B cell (primary cell): ENCODE measurements at regions not wholly inside any gene's neighbourhood (a gene's known extent, or its start where the extent isn't known, plus 50 kb on each side); places are given as distances from the start of the nearest gene placed in this dataset.

Experiments used
- ATAC-seq: fragments of 200-7000 bp; cut with Tn5 transposase; one replicate; pipeline ENCODE4 v1.10.0; 2021; ENCODE audit warnings: low read depth, mild to moderate bottlenecking, moderate number of reproducible peaks, moderate library complexity
- CTCF ChIA-PET: fragments of 350-600 bp; sonication (Branson Sonifier 250); formaldehyde crosslinking; loops from one replicate; lab custom pipeline; 2021; ENCODE audit warnings: antibody characterized with exemption, inconsistent platforms; lab: Charles Lee
- POLR2A ChIA-PET: fragments of 350-600 bp; sonication (Branson Sonifier 250); formaldehyde crosslinking; loops from one replicate; lab custom pipeline; 2021; ENCODE audit warnings: antibody characterized with exemption; lab: Charles Lee
- DNase-seq: peaks from one replicate; pipeline ENCODE4 v3.0.0; 2013
- H2AFZ ChIP-seq: 2 replicates; pipeline ENCODE4 v1.6.1; 2012; ENCODE audit warnings: mild to moderate bottlenecking, low read depth, low read length; ENCODE audit not compliant: insufficient read depth, poor library complexity, severe bottlenecking
- H3K27ac ChIP-seq, 2 donors: 1 replicate in 1 of 2; 2 replicates in 1 of 2; pipeline ENCODE4 v1.5.1; 2012 to 2013; ENCODE audit warnings: low read length in 2 of 2, mild to moderate bottlenecking in 2 of 2, moderate library complexity in 1 of 2
- H3K27me3 ChIP-seq, 4 experiments: fragments of 200-600 bp in 1 of 4; sonication (generic) in 1 of 4; replicated peaks in 1 of 4; 1 replicate in 2 of 4; 2 replicates in 2 of 4; pipeline versions ENCODE4 v1.6.1 to v1.7.0; 2013 to 2016; ENCODE audit warnings: low read length in 3 of 4, mild to moderate bottlenecking in 2 of 4, mixed read lengths in 1 of 4, moderate library complexity in 1 of 4; ENCODE audit not compliant: insufficient read depth in 4 of 4, control insufficient read depth in 3 of 4; ENCODE audit errors: control extremely low read depth in 1 of 4
- H3K36me3 ChIP-seq, 2 experiments: replicated peaks in 1 of 2; 1 replicate in 1 of 2; 2 replicates in 1 of 2; pipeline versions ENCODE4 v1.6.1 to v1.7.1; 2013; ENCODE audit warnings: low read length in 1 of 2; ENCODE audit not compliant: insufficient read depth in 2 of 2, control insufficient read depth in 1 of 2; ENCODE audit errors: control extremely low read depth in 1 of 2, extremely low read depth in 1 of 2
- H3K4me1 ChIP-seq, 2 donors: fragments of 200-600 bp in 1 of 2; sonication (generic) in 1 of 2; 1 replicate in 1 of 2; 2 replicates in 1 of 2; pipeline versions ENCODE4 v1.5.1 to v1.6.1; 2013 to 2017; ENCODE audit warnings: low read length in 2 of 2; ENCODE audit not compliant: control insufficient read depth in 2 of 2, insufficient read depth in 2 of 2
- H3K4me2 ChIP-seq: replicated peaks from 2 replicates; pipeline ENCODE3; 2012; ENCODE audit warnings: mild to moderate bottlenecking, low read depth, low read length; ENCODE audit not compliant: poor library complexity, severe bottlenecking
- H3K4me3 ChIP-seq, 5 experiments: fragments of 200-600 bp in 1 of 5; sonication (generic) in 1 of 5; 1 replicate in 3 of 5; 2 replicates in 2 of 5; pipeline versions ENCODE4 v1.5.1 to v1.7.0; 2011 to 2016; ENCODE audit warnings: low read length in 4 of 5, mild to moderate bottlenecking in 4 of 5, low read depth in 2 of 5, control low read depth in 1 of 5, moderate library complexity in 1 of 5; ENCODE audit not compliant: insufficient read depth in 1 of 5; ENCODE audit errors: control extremely low read depth in 1 of 5, extremely low read depth in 1 of 5
- H3K79me2 ChIP-seq: fragments of 200-600 bp; sonication (generic); one replicate; pipeline ENCODE4 v1.6.0; 2016; ENCODE audit warnings: low read length; ENCODE audit not compliant: control insufficient read depth, insufficient read depth
- H3K9ac ChIP-seq: fragments of 200-600 bp; sonication (generic); 2 replicates; pipeline ENCODE4 v1.6.1; 2017; ENCODE audit warnings: mild to moderate bottlenecking, low read length, moderate library complexity
- H3K9me3 ChIP-seq, 3 donors: one replicate each; pipeline versions ENCODE4 v1.6.1 to v1.7.1; 2013; ENCODE audit warnings: low read length in 2 of 3; ENCODE audit not compliant: control insufficient read depth in 2 of 3, insufficient read depth in 1 of 3; ENCODE audit errors: control extremely low read depth in 1 of 3
- H4K20me1 ChIP-seq: 2 replicates; pipeline ENCODE4 v1.6.0; 2012; ENCODE audit warnings: mild to moderate bottlenecking, low read length; ENCODE audit not compliant: insufficient read depth, control insufficient read depth, poor library complexity, severe bottlenecking
- H3K27ac Mint-ChIP-seq: one replicate; pipeline ENCODE4 v1.8.0; 2021; ENCODE audit warnings: mixed read lengths
- H3K27me3 Mint-ChIP-seq: one replicate; pipeline ENCODE4 v1.8.0; 2021; ENCODE audit warnings: mixed read lengths
- H3K4me1 Mint-ChIP-seq: one replicate; pipeline ENCODE4 v1.8.0; 2021; ENCODE audit warnings: mixed read lengths
- H3K4me3 Mint-ChIP-seq: one replicate; pipeline ENCODE4 v1.8.0; 2021; ENCODE audit warnings: mixed read lengths
- H3K9me3 Mint-ChIP-seq: one replicate; pipeline ENCODE4 v1.8.0; 2022; ENCODE audit warnings: mixed read lengths; ENCODE audit not compliant: insufficient read depth
- EZH2 ChIP-seq: IDR thresholded peaks from 2 replicates; pipeline ENCODE4 v1.6.1; 2012; ENCODE audit warnings: borderline replicate concordance, low read depth, mild to moderate bottlenecking, moderate library complexity, low read length; ENCODE audit not compliant: insufficient read depth, poor library complexity, severe bottlenecking
- WGBS: methylation state at CpG from one replicate; pipeline ENCODE4 v1.1.5; 2013; ENCODE audit warnings: missing lambda C conversion rate; ENCODE audit not compliant: insufficient coverage; 5-methylcytosine and 5-hydroxymethylcytosine counted together
- intact Hi-C: fragments of 100-400 bp; cut with micrococcal nuclease; formaldehyde crosslinking; loops from one replicate; pipeline ENCODE4 v1.10.0; 2022
- TF ChIP-seq, protein P1 (sequence below): fragments of 200-600 bp; IDR thresholded peaks from one replicate; pipeline ENCODE4 v1.8.0; 2022; ENCODE audit warnings: antibody characterized with exemption, mild to moderate bottlenecking

DNA sequence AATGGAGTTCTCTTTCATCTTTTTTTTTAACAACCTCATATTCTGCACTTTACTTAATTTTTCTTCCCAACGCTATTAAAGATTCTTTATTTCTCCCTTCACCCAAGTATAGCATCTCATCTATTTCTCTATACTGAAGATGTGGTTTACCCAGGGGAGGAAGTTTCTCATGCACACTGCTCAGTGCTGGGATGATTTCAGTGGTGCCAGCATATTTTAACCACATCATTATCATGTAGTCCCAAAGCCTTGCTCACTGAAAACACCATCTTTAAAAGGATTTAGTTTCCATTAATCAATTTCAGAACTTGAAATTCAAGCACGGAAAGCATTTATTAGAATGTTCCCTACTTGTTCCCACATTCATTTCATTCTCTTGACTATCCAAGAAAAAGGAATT, 725.7 kb downstream of the USP25 start:
- H2AFZ ChIP-seq, result no peak overlapping the region
- 80% methylated on average over 1 of the region's 2 CpGs for WGBS
- no peaks in the 10 kb centered on the region for H3K4me1 ChIP-seq
- no peak overlapping the region for H3K9ac ChIP-seq
- no peak overlapping the region for H3K4me2 ChIP-seq
- no peak overlapping the region for H3K4me3 ChIP-seq
- no peaks in the 10 kb centered on the region for H3K27me3 Mint-ChIP-seq
- no peaks in the 10 kb centered on the region for H4K20me1 ChIP-seq
- ChIA-PET POLR2A (no interaction called here), CTCF (no interaction called here)
- H3K79me2 ChIP-seq, result no peaks in the 10 kb centered on the region
- no peak for TF ChIP-seq EZH2
- TF ChIP-seq, protein P1, sequence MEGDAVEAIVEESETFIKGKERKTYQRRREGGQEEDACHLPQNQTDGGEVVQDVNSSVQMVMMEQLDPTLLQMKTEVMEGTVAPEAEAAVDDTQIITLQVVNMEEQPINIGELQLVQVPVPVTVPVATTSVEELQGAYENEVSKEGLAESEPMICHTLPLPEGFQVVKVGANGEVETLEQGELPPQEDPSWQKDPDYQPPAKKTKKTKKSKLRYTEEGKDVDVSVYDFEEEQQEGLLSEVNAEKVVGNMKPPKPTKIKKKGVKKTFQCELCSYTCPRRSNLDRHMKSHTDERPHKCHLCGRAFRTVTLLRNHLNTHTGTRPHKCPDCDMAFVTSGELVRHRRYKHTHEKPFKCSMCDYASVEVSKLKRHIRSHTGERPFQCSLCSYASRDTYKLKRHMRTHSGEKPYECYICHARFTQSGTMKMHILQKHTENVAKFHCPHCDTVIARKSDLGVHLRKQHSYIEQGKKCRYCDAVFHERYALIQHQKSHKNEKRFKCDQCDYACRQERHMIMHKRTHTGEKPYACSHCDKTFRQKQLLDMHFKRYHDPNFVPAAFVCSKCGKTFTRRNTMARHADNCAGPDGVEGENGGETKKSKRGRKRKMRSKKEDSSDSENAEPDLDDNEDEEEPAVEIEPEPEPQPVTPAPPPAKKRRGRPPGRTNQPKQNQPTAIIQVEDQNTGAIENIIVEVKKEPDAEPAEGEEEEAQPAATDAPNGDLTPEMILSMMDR, result no peak
- H3K27me3 ChIP-seq, result no peaks in the 10 kb centered on the region
- H3K27ac Mint-ChIP-seq, result no peak overlapping the region
- no peaks in the 10 kb centered on the region for H3K9me3 Mint-ChIP-seq
- ATAC-seq (no peak), DNase-seq (no peak)
- H3K4me3 Mint-ChIP-seq, result no peak overlapping the region
- H3K27ac ChIP-seq, result no peak overlapping the region
- no peaks in the 10 kb centered on the region for H3K9me3 ChIP-seq
- intact Hi-C loops, result no loop called here
- H3K4me1 Mint-ChIP-seq, result no peaks in the 10 kb centered on the region
- no peaks in the 10 kb centered on the region for H3K36me3 ChIP-seq

- Histone ChIP-seq H3K27ac (no peak overlapping the region), H4K20me1 (no peaks in the 10 kb centered on the region), H2AFZ (no peak overlapping the region), H3K4me2 (no peak overlapping the region), H3K4me3 (no peak overlapping the region), H3K4me1 (no peaks in the 10 kb centered on the region), H3K9me3 (no peaks in the 10 kb centered on the region), H3K36me3 (no peaks in the 10 kb centered on the region), H3K27me3 (no peaks in the 10 kb centered on the region), H3K9ac (no peak overlapping the region), H3K79me2 (no peaks in the 10 kb centered on the region)
- Mint-ChIP-seq H3K27me3 (no peaks in the 10 kb centered on the region), H3K4me3 (no peak overlapping the region), H3K9me3 (no peaks in the 10 kb centered on the region), H3K4me1 (no peaks in the 10 kb centered on the region), H3K27ac (no peak overlapping the region)
- no peak for ATAC-seq
- CTCF ChIA-PET, result no interaction called here
- intact Hi-C loops, result no loop called here
- POLR2A ChIA-PET, result no interaction called here
- TF ChIP-seq, protein P1, result no peak
- no peak for TF ChIP-seq EZH2
- 72% methylated on average over 2 of the region's 5 CpGs for WGBS
- DNase-seq, result no peak
Measured at GRCh38 chr21:16455978-16456377, 726.2 kb downstream of the USP25 start.
